ENCODE measurements at regions not wholly inside any gene's neighbourhood (a gene's known extent, or its start where the extent isn't known, plus 50 kb on each side); places are given as distances from the start of the nearest gene placed in this dataset.

DNA sequence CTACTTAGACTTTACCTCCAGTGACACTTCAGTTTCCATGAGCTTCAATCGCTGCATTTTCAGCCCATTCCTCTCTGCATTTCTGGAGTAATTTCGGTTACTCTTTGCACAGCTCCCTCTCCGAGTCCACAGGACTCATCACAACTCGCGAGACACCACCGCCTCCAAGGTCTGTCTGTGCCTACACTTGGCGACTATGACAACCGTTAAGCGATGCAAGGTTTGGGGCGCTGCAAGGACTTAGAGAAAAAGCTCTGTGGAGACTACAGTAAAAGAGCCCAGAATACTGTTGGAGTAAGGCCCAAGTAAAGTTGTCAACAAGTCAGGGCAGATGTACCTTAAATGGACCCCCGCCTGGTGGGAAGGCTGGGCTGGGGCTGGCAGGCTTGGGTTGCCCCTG, 95.7 kb upstream of the RPS6KA2 start:
- Histone ChIP-seq H3K4me1 (ENCODE audit: control extremely low read depth in 1 of 4, control insufficient read depth in 4 of 4, insufficient read depth in 4 of 4, low read length in 3 of 4) (peaks cover 0 to 5% (median 2%) of the 10 kb centered on the region in 4 experiments), H3K36me3 (ENCODE audit: control insufficient read depth in 4 of 4, insufficient read depth in 4 of 4, low read length in 3 of 4) (no peaks in the 10 kb centered on the region), H3K27me3 (replicated peaks in 2 of 5; ENCODE audit: control insufficient read depth in 4 of 5, insufficient read depth in 5 of 5, low read length in 4 of 5) (no peaks in the 10 kb centered on the region), H3K9me3 (ENCODE audit: control extremely low read depth in 1 of 5, control insufficient read depth in 4 of 5, insufficient read depth in 2 of 5, low read depth in 1 of 5, low read length in 4 of 5) (no peaks in the 10 kb centered on the region), H3K27ac (ENCODE audit: insufficient read depth in 1 of 2, low read depth in 1 of 2, low read length in 2 of 2, poor library complexity in 1 of 2, severe bottlenecking in 2 of 2) (no peak overlapping the region), H3K4me3 (ENCODE audit: control insufficient read depth in 1 of 7, extremely low read depth in 1 of 7, insufficient read depth in 4 of 7, low read depth in 2 of 7, low read length in 6 of 7) (no peak overlapping the region)
- 96% methylated on average over 11 of the region's 11 CpGs for WGBS (ENCODE audit: insufficient coverage)
- CTCF ChIA-PET, result no interaction called here
- POLR2A ChIA-PET, result no interaction called here
- DNase-seq, result no peak

- peaks cover 0 to 10% (median 2%) of the 10 kb centered on the region in 4 experiments for H3K4me1 ChIP-seq (ENCODE audit: control extremely low read depth in 1 of 4, control insufficient read depth in 4 of 4, insufficient read depth in 4 of 4, low read length in 3 of 4)
- no peak for DNase-seq
- H3K27ac ChIP-seq (ENCODE audit: insufficient read depth in 1 of 2, low read depth in 1 of 2, low read length in 2 of 2, poor library complexity in 1 of 2, severe bottlenecking in 2 of 2), result no peak overlapping the region
- H3K9me3 ChIP-seq (ENCODE audit: control extremely low read depth in 1 of 5, control insufficient read depth in 4 of 5, insufficient read depth in 2 of 5, low read depth in 1 of 5, low read length in 4 of 5), result no peaks in the 10 kb centered on the region
- no peaks in the 10 kb centered on the region for H3K27me3 ChIP-seq (replicated peaks in 2 of 5; ENCODE audit: control insufficient read depth in 4 of 5, insufficient read depth in 5 of 5, low read length in 4 of 5)
- CTCF ChIA-PET, result no interaction called here
- H3K4me3 ChIP-seq (ENCODE audit: control insufficient read depth in 1 of 7, extremely low read depth in 1 of 7, insufficient read depth in 4 of 7, low read depth in 2 of 7, low read length in 6 of 7), result no peak overlapping the region
- WGBS (ENCODE audit: insufficient coverage), result 96% methylated on average over 11 of the region's 17 CpGs
- no peaks in the 10 kb centered on the region for H3K36me3 ChIP-seq (ENCODE audit: control insufficient read depth in 4 of 4, insufficient read depth in 4 of 4, low read length in 3 of 4)
- POLR2A ChIA-PET, result no interaction called here
Observed at GRCh38 chr6:166721576-166721975, 94.5 kb upstream of the RPS6KA2 start.

DNA sequence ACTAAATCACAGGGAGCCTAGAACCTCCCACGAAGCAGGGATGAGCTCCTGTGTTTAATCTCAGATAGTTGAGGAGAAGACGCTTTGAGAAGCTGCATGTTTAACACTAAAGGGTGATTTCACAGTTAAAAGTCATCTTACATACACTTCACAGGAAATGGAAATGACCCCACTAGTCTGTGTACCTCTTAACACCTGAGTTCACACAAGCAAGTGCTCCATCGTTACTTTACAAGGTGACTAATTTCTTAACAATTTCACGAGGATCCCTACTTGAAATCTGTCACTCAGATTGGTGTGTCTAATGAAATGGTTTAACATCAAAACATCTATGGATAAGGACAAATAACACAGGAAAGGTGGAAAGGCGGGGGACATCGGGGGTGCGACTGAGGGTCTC, 93.8 kb upstream of the RPS6KA2 start:
- 91% methylated on average over 5 of the region's 7 CpGs for WGBS (ENCODE audit: insufficient coverage)
- Histone ChIP-seq H3K36me3 (ENCODE audit: control insufficient read depth in 4 of 4, insufficient read depth in 4 of 4, low read length in 3 of 4) (no peaks in the 10 kb centered on the region), H3K9me3 (ENCODE audit: control extremely low read depth in 1 of 5, control insufficient read depth in 4 of 5, insufficient read depth in 2 of 5, low read depth in 1 of 5, low read length in 4 of 5) (no peaks in the 10 kb centered on the region), H3K4me3 (ENCODE audit: control insufficient read depth in 1 of 7, extremely low read depth in 1 of 7, insufficient read depth in 4 of 7, low read depth in 2 of 7, low read length in 6 of 7) (no peak overlapping the region), H3K27me3 (replicated peaks in 2 of 5; ENCODE audit: control insufficient read depth in 4 of 5, insufficient read depth in 5 of 5, low read length in 4 of 5) (no peaks in the 10 kb centered on the region), H3K4me1 (ENCODE audit: control extremely low read depth in 1 of 4, control insufficient read depth in 4 of 4, insufficient read depth in 4 of 4, low read length in 3 of 4) (peaks cover 0 to 10% (median 2%) of the 10 kb centered on the region in 4 experiments), H3K27ac (ENCODE audit: insufficient read depth in 1 of 2, low read depth in 1 of 2, low read length in 2 of 2, poor library complexity in 1 of 2, severe bottlenecking in 2 of 2) (no peak overlapping the region)
- ChIA-PET POLR2A (no interaction called here), CTCF (no interaction called here)
- DNase-seq, result no peak

DNA sequence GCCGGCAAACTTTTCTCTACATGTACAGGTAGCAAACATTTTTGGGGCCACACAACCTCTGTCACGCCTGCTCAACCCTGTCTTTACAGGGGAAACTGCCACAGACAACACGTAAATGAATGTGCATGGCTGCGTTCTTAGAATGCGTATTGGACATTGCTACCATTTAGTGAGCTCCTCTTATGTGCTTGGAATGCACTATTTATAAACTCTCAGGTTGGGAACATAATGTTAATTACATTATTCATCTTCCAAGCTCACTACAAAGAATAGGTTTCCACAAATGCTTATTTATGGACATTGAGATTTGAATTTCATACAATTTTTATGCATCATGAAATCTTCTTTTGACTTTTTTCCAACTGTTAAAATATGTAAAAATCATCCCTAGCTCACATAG, 92.0 kb upstream of the RPS6KA2 start:
- H3K36me3 ChIP-seq (ENCODE audit: control insufficient read depth in 4 of 4, insufficient read depth in 4 of 4, low read length in 3 of 4), result no peaks in the 10 kb centered on the region
- DNase-seq, result no peak
- H3K4me1 ChIP-seq (ENCODE audit: control extremely low read depth in 1 of 4, control insufficient read depth in 4 of 4, insufficient read depth in 4 of 4, low read length in 3 of 4), result peaks cover 0 to 10% (median 2%) of the 10 kb centered on the region in 4 experiments
- no peak overlapping the region for H3K27ac ChIP-seq (ENCODE audit: insufficient read depth in 1 of 2, low read depth in 1 of 2, low read length in 2 of 2, poor library complexity in 1 of 2, severe bottlenecking in 2 of 2)
- no peak overlapping the region for H3K4me3 ChIP-seq (ENCODE audit: control insufficient read depth in 1 of 7, extremely low read depth in 1 of 7, insufficient read depth in 4 of 7, low read depth in 2 of 7, low read length in 6 of 7)
- POLR2A ChIA-PET, result no interaction called here
- no peaks in the 10 kb centered on the region for H3K27me3 ChIP-seq (replicated peaks in 2 of 5; ENCODE audit: control insufficient read depth in 4 of 5, insufficient read depth in 5 of 5, low read length in 4 of 5)
- CTCF ChIA-PET, result interaction anchor here (0.9 to 1.6 kb wide), 4 partner anchors 19 to 122 kb away, joined by 3 to 4 read pairs (median 3); no protein-coding TSS in a partner anchor
- WGBS (ENCODE audit: insufficient coverage), result 98% methylated on average over 3 of the region's 5 CpGs
- no peaks in the 10 kb centered on the region for H3K9me3 ChIP-seq (ENCODE audit: control extremely low read depth in 1 of 5, control insufficient read depth in 4 of 5, insufficient read depth in 2 of 5, low read depth in 1 of 5, low read length in 4 of 5)

DNA sequence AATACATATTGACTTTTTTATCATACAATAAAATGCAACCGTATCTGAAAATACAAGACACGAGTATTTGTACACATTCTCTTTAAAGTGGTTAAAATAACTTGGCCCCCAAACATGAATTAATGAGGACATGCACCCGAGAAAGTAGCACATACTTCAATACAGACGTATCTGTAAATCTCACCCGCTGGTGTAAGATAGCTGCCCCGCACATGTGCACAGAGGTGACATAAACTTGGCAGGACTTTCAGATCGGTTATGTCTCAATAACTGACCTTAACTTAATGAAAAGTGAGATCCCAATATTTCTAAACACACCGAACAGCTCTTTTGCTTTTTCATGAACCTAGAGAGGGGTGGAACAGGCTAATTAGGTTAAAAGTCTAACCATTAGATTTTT, 91.5 kb upstream of the RPS6KA2 start:
- CTCF ChIA-PET, result interaction anchor here (0.9 to 1.6 kb wide), 4 partner anchors 19 to 121 kb away, joined by 3 to 4 read pairs (median 3); no protein-coding TSS in a partner anchor
- POLR2A ChIA-PET, result no interaction called here
- no peaks in the 10 kb centered on the region for H3K27me3 ChIP-seq (replicated peaks in 2 of 5; ENCODE audit: control insufficient read depth in 4 of 5, insufficient read depth in 5 of 5, low read length in 4 of 5)
- H3K36me3 ChIP-seq (ENCODE audit: control insufficient read depth in 4 of 4, insufficient read depth in 4 of 4, low read length in 3 of 4), result no peaks in the 10 kb centered on the region
- peaks cover 0 to 10% (median 2%) of the 10 kb centered on the region in 4 experiments for H3K4me1 ChIP-seq (ENCODE audit: control extremely low read depth in 1 of 4, control insufficient read depth in 4 of 4, insufficient read depth in 4 of 4, low read length in 3 of 4)
- no peak overlapping the region for H3K27ac ChIP-seq (ENCODE audit: insufficient read depth in 1 of 2, low read depth in 1 of 2, low read length in 2 of 2, poor library complexity in 1 of 2, severe bottlenecking in 2 of 2)
- H3K4me3 ChIP-seq (ENCODE audit: control insufficient read depth in 1 of 7, extremely low read depth in 1 of 7, insufficient read depth in 4 of 7, low read depth in 2 of 7, low read length in 6 of 7), result no peak overlapping the region
- 65% methylated on average over 7 of the region's 8 CpGs for WGBS (ENCODE audit: insufficient coverage)
- H3K9me3 ChIP-seq (ENCODE audit: control extremely low read depth in 1 of 5, control insufficient read depth in 4 of 5, insufficient read depth in 2 of 5, low read depth in 1 of 5, low read length in 4 of 5), result no peaks in the 10 kb centered on the region
- peak in 2 of 3 donors; percentile 15 to 42 for DNase-seq

GRCh38 chr6:166716910-166717617, 90.0 kb upstream of the RPS6KA2 start:
- ChIA-PET CTCF (no interaction called here), POLR2A (interaction anchor here (0.9 kb wide), 2 partner anchors 34 to 89 kb away, joined by 3 read pairs; no protein-coding TSS in a partner anchor)
- Histone ChIP-seq H3K4me1 (ENCODE audit: control extremely low read depth in 1 of 4, control insufficient read depth in 4 of 4, insufficient read depth in 4 of 4, low read length in 3 of 4) (peaks cover 0 to 10% (median 2%) of the 10 kb centered on the region in 4 experiments), H3K27ac (ENCODE audit: insufficient read depth in 1 of 2, low read depth in 1 of 2, low read length in 2 of 2, poor library complexity in 1 of 2, severe bottlenecking in 2 of 2) (no peak overlapping the region), H3K9me3 (ENCODE audit: control extremely low read depth in 1 of 5, control insufficient read depth in 4 of 5, insufficient read depth in 2 of 5, low read depth in 1 of 5, low read length in 4 of 5) (peaks cover 0 to 4% (median 0%) of the 10 kb centered on the region in 5 experiments), H3K27me3 (replicated peaks in 2 of 5; ENCODE audit: control insufficient read depth in 4 of 5, insufficient read depth in 5 of 5, low read length in 4 of 5) (no peaks in the 10 kb centered on the region), H3K4me3 (ENCODE audit: control insufficient read depth in 1 of 7, extremely low read depth in 1 of 7, insufficient read depth in 4 of 7, low read depth in 2 of 7, low read length in 6 of 7) (no peak overlapping the region), H3K36me3 (ENCODE audit: control insufficient read depth in 4 of 4, insufficient read depth in 4 of 4, low read length in 3 of 4) (no peaks in the 10 kb centered on the region)
- no peak for DNase-seq
- 95% methylated on average over 14 of the region's 14 CpGs for WGBS (ENCODE audit: insufficient coverage)

- Histone ChIP-seq H3K4me3 (ENCODE audit: control insufficient read depth in 1 of 7, extremely low read depth in 1 of 7, insufficient read depth in 4 of 7, low read depth in 2 of 7, low read length in 6 of 7) (no peak overlapping the region), H3K9me3 (ENCODE audit: control extremely low read depth in 1 of 5, control insufficient read depth in 4 of 5, insufficient read depth in 2 of 5, low read depth in 1 of 5, low read length in 4 of 5) (peaks cover 0 to 14% (median 0%) of the 10 kb centered on the region in 5 experiments), H3K36me3 (ENCODE audit: control insufficient read depth in 4 of 4, insufficient read depth in 4 of 4, low read length in 3 of 4) (no peaks in the 10 kb centered on the region), H3K4me1 (ENCODE audit: control extremely low read depth in 1 of 4, control insufficient read depth in 4 of 4, insufficient read depth in 4 of 4, low read length in 3 of 4) (peaks cover 0 to 10% (median 2%) of the 10 kb centered on the region in 4 experiments), H3K27me3 (replicated peaks in 2 of 5; ENCODE audit: control insufficient read depth in 4 of 5, insufficient read depth in 5 of 5, low read length in 4 of 5) (no peaks in the 10 kb centered on the region), H3K27ac (ENCODE audit: insufficient read depth in 1 of 2, low read depth in 1 of 2, low read length in 2 of 2, poor library complexity in 1 of 2, severe bottlenecking in 2 of 2) (no peak overlapping the region)
- CTCF ChIA-PET, result interaction anchor here (1.3 kb wide), 1 partner anchor 44 kb away, joined by 3 read pairs; no protein-coding TSS in a partner anchor
- POLR2A ChIA-PET, result no interaction called here
- DNase-seq, result no peak
- 86% methylated on average over 7 of the region's 8 CpGs for WGBS (ENCODE audit: insufficient coverage)
Observed at GRCh38 chr6:166715992-166716391, 88.9 kb upstream of the RPS6KA2 start.
